GM21390 (cell line): ENCODE measurements at regions not wholly inside any gene's neighbourhood (a gene's known extent, or its start where the extent isn't known, plus 50 kb on each side); places are given as distances from the start of the nearest gene placed in this dataset.

Experiments used
- ATAC-seq: cut with Tn5 transposase; IDR thresholded peaks from one replicate; pipeline ENCODE4 v1.9.1; 2021; ENCODE audit not compliant: unreplicated experiment

DNA sequence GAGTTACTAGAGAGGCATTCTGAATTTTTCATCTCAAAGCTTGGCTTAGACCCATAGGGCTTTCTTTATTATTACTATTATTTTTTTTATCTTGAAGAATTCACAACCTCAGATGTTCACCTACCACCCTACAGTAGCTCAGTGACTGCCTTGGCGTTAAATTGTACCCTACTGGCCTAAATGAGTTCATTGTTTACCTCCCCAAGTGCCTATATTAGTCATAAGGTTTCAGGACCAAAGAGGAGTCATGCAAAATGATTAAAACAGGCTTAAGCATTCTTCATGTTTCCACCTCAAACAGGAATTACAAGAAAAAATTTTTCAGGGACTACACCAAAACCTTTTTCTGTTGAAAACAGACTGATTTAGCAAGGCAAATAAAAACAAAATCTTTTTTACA is 751.5 kb downstream of the SQOR start:
- no peak for ATAC-seq

DNA sequence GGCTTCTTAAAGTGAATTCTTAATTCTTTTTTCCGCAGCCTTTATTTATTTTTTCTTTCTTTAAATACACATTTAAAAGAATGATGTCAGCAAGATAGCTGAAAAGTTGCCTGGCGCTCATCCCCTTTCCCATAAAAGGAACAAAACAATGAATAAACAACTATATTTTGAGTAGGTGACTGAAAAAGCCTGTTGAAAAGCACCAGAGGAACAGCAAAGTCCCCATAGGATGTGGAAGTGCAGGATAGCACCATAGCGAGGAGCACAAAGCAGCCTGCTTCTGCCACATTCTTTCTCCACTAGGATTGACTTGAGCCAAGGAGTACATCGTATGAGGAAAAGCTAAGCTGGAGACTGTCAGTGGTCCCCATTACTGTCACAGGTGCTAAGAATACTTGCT is 754.9 kb downstream of the SQOR start:
- no peak for ATAC-seq

DNA sequence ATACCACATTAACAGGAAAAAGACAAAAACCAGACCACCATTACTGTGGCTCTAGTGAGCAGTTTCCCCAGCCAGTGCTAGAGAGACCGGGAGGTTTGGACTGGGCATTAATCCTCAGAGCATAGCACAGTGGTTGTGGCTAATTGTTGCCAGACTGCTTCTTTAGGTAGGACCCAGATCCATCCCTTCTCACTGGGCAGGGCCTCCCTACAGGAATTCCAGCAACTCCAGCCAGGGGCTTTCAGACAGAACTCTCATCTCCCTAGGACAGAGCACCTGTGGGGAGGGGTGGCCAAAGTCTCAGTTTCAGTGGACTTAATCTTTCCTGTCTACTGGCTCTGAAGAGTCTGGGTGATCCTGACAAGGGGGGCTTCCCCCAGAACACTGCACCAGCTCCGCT is 759.6 kb downstream of the SQOR start:
- ATAC-seq: no peak

DNA sequence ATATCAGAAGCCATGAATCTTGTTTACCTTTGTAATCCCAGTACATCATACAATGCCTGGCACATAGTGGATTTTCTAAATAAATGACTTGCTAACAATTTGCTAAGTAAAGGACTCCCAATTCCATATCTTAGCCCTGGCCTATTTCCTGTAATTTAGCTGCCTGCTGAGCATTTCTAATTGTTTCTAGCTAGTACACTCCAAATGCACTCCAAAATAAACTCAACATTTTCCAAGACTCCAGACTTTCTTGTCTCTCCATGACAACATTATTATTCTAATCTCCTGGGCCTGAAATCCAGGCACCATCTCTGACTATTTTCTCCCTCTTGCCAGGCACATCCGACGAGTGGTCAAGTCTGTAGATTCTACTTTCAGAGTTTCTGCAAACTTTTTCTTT is 773.5 kb downstream of the SQOR start:
- ATAC-seq: no peak

DNA sequence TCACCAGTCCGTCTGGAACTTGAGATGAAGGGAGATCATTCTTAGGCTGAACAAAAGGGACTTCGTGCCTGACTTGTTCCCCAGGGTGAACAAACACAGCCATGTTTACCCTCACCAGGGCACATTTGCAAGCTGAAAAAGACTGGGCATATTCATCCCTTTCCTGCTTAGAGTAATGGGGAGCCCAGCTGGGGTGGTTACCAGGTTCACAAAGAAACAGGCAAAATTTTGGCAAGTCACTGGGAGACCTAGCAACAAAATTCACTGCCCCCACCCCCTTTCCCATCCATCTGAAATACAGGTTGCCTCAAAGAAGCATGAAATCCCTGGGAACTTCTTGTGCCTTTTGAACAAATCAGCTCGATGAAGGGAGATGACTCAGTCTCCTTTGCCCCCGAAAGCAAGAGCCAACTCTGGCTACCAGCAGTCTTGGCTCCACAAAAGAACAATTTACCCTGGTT is 775.0 kb downstream of the SQOR start:
- ATAC-seq: no peak

DNA sequence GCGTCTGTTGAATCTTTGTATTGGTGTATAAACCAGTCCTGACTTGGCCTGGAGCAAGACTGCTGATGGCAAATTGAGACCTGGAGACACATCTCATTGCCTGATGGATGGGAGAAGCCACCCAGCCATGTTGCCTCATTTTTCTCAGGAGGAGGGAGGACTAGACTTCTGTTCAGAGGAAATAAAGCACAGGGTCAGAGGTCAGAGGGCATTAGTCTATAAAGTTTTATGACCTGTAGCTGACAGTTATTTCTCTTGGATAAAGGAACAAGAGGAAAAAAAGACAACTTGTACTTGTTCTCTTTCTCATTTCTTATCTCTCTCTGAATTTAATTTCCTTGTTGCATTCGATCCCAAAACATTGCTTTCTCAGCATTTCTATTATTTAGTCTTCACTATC is 775.9 kb downstream of the SQOR start:
- ATAC-seq: no peak

DNA sequence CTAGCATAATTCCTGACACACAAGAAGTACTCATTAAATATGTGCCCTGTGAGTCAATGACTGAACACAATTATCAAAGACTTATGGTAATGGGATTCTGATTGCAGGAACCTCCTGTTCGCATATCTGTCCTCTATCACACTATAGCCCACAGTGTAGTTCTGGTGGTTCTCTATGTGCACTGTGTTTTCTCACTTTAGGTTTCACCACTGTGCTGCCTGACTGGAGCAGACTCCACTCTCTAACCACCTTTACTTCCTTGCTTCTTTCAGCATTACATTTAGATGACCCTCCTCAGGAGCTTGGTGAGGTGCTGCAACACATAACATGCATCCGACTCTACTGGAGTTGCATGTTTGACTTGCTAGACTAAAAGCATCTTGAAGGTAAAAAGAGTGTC is 777.1 kb downstream of the SQOR start:
- ATAC-seq: no peak

DNA sequence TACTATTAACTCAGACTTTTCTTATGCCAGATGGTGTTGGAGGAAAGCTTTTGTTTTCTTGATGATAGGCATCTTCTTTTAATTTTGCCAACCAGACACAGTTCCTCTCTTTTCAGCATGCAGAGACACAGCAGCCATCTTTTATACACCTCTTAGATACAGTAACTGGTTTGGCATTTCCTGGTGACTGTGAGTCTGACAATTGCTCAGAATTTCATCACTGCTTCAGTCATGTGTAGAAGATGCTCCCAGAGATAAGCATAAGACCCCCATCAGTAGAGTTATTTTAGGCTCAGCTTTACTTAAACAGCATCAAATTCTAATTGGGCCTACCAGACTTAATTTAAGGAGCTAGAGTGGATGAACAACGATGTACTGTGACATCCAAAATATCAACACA is 779.0 kb downstream of the SQOR start:
- ATAC-seq: no peak

DNA sequence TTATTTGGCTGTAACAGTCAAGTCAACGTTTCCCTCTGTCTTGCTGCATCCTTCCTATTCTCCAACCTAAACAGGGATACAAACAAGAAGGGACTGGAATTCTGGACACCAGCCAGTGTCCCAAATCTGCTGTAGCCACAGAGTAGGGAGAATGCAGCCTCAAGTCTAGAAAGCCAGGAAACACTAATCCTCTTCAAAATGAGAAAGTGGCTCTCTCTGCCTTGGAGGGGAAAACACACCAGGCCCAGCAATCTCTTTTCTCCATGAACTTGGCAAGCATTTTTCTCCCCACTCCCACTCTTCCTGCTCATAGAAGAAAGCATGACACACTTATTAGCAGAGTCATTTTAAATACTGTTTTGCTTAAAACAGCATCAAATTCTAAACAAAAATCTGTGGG is 781.7 kb downstream of the SQOR start:
- ATAC-seq: no peak

DNA sequence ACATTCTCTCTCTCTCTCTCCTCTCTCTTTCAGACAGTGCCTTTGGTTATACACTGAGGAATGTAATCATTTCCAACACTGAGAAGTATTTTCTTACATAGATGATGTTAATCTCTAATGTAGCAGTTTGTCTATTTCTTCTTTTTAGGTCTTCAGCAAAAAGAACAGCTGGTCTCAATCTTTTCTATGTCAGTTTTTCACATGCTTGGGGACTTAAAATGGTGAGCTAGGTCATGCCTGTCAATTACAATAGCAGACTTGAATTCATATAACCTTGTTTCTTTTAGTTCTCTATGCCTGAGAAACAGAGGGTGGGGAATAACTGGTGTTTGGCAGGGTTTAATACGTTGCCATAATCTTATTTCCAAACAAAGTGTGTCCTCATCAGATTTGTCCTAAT is 786.2 kb downstream of the SQOR start:
- ATAC-seq: no peak

DNA sequence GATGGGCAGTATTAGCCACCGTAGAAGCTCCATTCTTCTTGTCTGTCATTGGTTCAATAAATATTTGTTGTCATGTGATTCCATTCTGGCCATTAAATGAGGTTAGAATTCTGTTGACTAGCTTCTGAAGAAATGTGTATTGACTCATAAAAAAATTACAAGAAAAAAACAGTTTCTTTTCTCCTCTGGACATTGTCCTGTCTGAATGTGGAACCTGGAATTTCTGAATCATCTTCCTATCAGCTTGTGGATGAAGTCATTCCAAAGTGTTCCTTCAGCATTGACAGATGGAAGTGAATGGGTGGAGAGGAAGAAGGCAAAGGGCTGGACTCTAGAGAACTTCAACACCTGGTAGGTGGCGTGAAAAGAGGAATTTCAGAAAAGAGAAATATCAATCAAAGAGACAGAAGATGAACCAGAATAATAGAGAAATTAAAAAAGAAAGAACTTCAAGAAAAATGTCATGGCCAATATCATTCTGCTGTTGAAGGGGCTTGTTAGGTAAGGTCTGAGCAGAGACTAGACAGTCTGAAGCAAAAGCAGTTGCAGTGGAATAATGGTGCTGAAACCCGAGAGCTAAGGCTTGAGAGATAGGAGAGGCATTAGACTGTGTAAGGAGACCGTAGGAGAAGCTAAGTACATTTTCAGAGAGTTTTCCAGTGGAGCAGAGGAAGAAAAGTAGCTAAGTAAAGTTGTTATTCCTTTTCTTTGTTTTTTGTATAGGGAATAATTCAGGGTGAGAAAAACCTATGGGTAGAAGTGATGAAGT is 806.6 kb downstream of the SQOR start:
- ATAC-seq: no peak

DNA sequence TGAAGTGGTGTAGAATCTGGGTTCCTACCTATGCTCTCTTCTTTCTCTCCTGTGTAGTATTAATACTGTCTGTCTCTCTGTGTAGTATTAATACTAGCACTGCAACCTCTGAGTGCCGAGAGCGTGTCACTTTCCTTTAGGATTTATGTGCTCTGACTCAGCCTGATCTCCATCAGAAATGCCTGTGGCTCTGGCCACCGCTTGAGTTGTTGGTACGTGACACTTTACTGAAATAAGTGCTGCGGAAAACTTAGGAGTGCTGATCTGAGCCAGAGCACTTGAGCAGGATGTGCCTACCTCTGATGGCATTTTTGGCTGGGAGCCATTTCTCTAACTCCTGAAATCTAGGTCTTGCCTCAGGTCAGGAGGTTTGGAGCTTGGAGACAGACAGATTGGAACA is 807.4 kb downstream of the SQOR start:
- no peak for ATAC-seq

DNA sequence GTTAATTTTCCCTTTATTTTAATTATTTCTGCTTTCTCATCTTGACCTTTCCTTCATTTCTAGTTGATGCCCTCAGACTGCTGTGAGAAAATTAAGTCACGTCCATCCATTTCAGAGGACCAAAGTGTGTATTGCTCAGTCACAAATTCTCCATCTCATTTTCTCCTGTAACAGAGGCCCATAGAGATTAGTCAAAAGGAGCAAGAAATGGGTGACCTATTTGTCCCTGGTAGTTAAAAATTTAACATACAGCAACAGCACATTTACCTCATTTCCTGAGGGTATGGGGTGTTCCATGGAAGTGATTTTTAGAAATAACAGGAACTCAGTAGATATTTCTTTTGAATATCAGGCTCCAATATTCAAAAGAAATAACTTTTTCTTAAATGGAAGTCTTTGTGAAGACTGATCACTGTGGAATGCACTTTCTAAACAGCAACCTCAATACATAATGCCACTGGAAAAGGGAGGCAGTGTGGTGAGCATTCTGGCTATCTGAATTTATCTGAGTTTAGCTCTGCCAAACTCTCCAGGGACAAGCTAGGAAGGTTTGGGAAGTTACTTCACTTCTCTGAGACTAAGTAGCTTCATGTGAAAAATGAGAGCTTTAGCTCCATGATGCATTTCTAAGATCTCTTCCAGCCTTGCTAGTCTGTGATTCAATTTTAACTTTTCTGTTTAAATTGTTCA is 808.2 kb downstream of the SQOR start:
- no peak for ATAC-seq

DNA sequence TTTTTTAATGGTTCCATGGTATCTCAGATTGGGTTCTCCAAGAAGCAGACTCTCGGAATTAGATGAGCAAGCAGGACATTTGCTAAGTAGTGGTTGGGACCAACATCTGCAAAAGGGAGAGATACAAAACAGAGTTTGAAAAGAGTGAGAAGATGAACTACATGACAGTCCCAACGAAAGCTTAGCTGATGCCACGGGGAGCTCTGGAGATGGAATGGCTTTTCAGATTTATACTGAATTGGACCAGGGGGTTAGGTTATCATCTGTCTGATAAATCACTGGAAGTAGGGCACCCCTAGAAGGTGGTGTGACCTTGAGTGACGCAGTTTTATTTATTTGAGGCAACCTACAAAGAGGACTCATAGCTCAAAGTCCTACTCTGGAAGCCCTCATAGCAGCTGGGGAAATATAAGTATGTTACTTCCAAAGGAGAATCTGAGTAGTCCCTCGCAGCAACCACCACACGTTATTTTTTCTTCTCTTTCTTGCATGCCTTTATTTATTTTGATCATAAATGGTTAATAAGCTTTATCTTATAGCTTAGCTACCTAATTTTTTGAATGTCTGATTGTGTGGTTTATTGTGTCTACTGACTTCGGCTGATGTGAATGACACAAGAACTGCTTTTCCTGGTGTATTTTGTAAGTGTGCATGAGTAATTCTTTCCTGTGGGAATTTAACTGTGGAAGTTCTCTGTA is 815.4 kb downstream of the SQOR start:
- no peak for ATAC-seq

DNA sequence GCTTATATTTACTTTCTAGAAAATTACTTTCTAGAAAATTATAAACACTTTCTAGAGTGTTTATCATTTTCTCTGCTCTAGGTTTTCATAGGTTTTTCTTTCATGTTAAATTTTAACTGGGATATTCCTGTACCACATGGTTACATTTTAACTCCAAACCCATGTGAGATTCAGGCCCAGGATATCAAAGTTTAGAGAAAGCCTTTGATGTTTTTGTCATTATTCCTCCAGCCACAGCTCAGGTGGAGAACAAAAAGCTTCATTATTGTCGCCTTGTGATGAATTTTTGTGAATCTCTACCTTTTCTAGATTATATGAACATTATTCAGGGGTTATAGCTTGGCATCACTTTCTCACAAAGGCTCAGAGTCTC is 816.0 kb downstream of the SQOR start:
- ATAC-seq: no peak

DNA sequence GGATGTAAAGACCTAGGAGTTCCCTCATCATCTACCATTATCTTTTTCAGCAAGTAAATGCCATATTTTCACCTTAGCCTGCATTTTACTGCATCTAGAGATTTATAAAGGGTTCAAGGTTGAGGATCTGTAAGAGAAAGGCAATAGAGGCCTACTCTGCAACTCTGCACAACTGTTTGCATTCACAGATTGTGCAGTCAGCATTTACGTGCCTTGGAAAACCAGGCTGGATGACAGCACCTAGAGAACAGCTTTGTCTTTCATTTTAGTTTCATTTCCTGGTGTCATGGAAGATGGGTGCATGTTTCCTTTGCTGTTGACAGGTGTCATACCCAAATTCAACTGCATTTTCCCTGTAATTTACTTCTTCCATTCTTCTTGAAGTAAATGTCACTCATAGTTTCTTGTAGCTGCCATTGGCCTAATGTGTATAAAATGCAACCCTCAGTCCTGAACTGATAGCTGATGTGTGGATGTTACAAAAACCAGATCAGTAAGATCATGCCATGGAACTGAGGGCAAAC is 817.5 kb downstream of the SQOR start:
- ATAC-seq: no peak

DNA sequence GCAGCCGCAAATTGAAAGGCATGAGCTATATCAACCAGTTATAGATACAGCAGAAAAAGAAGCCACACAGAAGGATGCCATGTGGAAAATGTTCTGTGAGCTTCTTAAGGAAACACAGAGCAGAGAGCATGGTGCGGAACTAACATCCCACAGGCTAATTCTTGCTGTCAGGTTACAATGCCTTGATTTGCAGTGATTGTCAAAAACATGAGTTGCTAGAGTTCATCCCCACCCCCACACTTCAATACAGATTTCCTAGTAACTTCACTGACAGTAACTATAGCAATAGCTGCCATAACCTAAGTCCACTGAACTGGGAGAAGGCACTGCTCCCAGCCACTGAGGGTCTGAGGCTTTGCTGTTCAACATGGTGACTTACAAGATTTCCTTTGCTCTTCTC is 821.6 kb downstream of the SQOR start:
- no peak for ATAC-seq

DNA sequence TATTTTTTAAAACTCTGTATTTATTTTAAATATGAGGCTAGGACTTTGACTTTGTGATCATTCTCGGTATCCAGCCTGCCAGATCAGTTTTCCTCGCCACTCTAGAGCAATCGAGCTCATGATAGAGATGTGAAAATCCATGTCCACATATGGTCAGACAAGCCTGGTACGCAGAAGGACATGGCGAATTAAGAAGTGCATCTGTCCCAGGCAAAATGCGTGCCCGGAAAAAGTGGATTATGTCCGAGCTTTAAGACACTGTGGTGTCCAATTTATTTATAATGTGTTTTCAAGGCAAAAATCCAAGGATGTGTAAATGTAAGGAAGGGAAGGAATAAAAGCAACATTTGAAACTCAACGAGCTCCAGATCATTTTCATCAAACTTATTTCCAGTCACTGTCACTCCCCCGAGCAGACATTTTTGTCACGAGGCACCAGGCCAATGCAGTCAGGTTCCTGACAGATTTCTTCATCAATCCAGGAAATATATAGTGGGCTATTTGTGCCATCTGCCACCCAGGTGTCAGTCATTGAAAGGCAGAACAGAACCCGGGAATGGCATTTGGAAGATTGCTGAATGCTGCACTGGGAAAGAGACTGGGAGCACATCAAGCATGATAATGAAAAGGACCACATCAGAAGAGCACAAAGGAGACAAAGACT is 825.7 kb downstream of the SQOR start:
- ATAC-seq: no peak

DNA sequence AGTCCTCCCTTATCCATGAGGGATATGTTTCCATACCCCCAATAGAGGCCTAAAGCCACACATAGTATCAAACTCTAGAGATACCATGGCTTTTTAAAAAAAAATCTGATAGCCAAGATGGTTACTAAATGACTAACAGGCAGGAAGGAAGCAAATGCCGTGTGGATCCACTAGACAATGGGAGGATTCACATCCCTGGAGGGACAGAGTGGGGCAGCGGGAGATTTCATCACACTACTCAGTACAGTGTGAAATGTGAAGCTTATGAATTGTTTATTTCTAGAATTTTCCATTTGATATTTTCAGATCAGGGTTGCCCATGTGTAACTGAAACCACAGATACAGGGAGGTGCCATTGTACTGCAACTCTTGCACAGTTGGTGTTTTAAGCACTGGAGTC is 826.6 kb downstream of the SQOR start:
- ATAC-seq: no peak

DNA sequence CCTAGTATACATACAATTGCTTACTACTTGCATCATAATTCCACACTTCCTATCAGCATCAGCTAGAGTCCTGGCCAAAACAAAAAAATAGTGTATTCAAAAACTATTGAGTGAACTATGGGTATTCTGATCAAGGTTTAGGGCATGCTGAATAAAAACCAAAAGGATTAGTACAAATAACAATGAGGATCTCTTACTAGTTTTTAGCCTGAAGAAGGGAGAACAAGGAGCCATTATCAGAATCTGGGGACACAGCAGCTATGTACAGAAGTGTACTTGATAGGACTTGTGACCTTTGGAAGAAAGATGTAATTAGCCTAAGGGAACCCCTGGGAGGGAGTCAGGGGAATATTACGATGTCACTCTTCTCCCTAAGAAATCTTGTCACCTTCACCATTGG is 832.2 kb downstream of the SQOR start:
- no peak for ATAC-seq

DNA sequence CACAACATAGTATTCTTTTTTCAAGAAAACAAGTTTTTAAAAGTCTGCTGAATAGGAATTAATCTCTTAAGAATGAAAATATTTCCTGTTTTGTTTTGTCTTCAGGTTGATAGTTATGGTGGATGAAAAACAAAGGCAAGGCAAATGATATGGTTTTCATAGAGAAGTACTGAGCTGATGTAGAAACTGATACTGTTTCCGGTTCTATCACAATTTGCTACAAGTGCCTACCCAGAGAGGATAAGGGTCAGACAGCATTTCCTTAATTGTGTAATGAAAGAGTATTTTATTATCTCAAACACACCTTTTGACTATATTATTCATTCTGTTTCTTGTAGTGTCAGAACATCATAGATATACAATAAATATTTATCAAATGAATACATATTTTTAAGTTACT is 836.3 kb downstream of the SQOR start:
- no peak for ATAC-seq
